Stimulated activated CD4-positive, alpha-beta T cell treated with anti-CD3 and anti-CD28 coated beads, TNF-alpha, amount 100 ng/mL, for 1 hour (primary cell): ENCODE measurements at regions not wholly inside any gene's neighbourhood (a gene's known extent, or its start where the extent isn't known, plus 50 kb on each side); places are given as distances from the start of the nearest gene placed in this dataset.

Experiments
- DNase-seq, 3 donors: peaks; one replicate each; pipeline ENCODE4 v3.0.0-alpha.2; 2020; ENCODE audit warnings: low read depth in 3 of 3, low spot score in 1 of 3

GRCh38 chr10:9656996-9657395 lies 1360.7 kb upstream of the CELF2 start:
- DNase-seq = no peak

GRCh38 chr10:9657530-9657929 lies 1360.1 kb upstream of the CELF2 start:
- no peak for DNase-seq

GRCh38 chr10:9668411-9668810 lies 1349.3 kb upstream of the CELF2 start:
- DNase-seq = no peak

GRCh38 chr10:9670911-9671310 lies 1346.8 kb upstream of the CELF2 start:
- no peak for DNase-seq

- no peak for DNase-seq
Observed at GRCh38 chr10:9681655-9682054, 1336.0 kb upstream of the CELF2 start.

- DNase-seq = no peak
Observed at GRCh38 chr10:9682802-9683201, 1334.9 kb upstream of the CELF2 start.

- DNase-seq = no peak
Observed at GRCh38 chr10:9684186-9684585, 1333.5 kb upstream of the CELF2 start.

GRCh38 chr10:9685596-9685995 lies 1332.1 kb upstream of the CELF2 start:
- DNase-seq = no peak

GRCh38 chr10:9688711-9689110 lies 1329.0 kb upstream of the CELF2 start:
- DNase-seq = no peak

GRCh38 chr10:9707216-9707615 lies 1310.5 kb upstream of the CELF2 start:
- no peak for DNase-seq

GRCh38 chr10:9709849-9710248 lies 1307.8 kb upstream of the CELF2 start:
- no peak for DNase-seq

GRCh38 chr10:9712393-9712792 lies 1305.3 kb upstream of the CELF2 start:
- DNase-seq = no peak

- DNase-seq = no peak
Observed at GRCh38 chr10:9719246-9719645, 1298.4 kb upstream of the CELF2 start.

GRCh38 chr10:9733766-9734165 lies 1283.9 kb upstream of the CELF2 start:
- no peak for DNase-seq

- no peak for DNase-seq
Observed at GRCh38 chr10:9734218-9734617, 1283.5 kb upstream of the CELF2 start.

- no peak for DNase-seq
Observed at GRCh38 chr10:9735731-9736130, 1281.9 kb upstream of the CELF2 start.

GRCh38 chr10:9743639-9744038 lies 1274.0 kb upstream of the CELF2 start:
- no peak for DNase-seq

GRCh38 chr10:9745158-9745557 lies 1272.5 kb upstream of the CELF2 start:
- no peak for DNase-seq

- DNase-seq = no peak
Observed at GRCh38 chr10:9757176-9757575, 1260.5 kb upstream of the CELF2 start.

GRCh38 chr10:9759596-9759995 lies 1258.1 kb upstream of the CELF2 start:
- DNase-seq = no peak

GRCh38 chr10:9762966-9763656 lies 1254.6 kb upstream of the CELF2 start:
- DNase-seq = no peak

GRCh38 chr10:9766762-9767161 lies 1250.9 kb upstream of the CELF2 start:
- DNase-seq = no peak

GRCh38 chr10:9781666-9782065 lies 1236.0 kb upstream of the CELF2 start:
- DNase-seq = no peak

- no peak for DNase-seq
Observed at GRCh38 chr10:9786101-9786500, 1231.6 kb upstream of the CELF2 start.
